ENCODE measurements at regions not wholly inside any gene's neighbourhood (a gene's known extent, or its start where the extent isn't known, plus 50 kb on each side); places are given as distances from the start of the nearest gene placed in this dataset.

- TF ChIP-seq CHD7 (IDR thresholded peaks at IDR 0.05; ENCODE audit: insufficient replicate concordance, low read length) (no peak), EP300 (IDR thresholded peaks at IDR 0.05; ENCODE audit: borderline replicate concordance in 1 of 2, low read depth in 2 of 2, low read length in 2 of 2) (no peak), TBP (IDR thresholded peaks at IDR 0.05; ENCODE audit: low read depth, low read length) (no peak), BRCA1 (IDR thresholded peaks at IDR 0.05; ENCODE audit: low read depth, low read length) (no peak), GABPA (IDR thresholded peaks at IDR 0.05; ENCODE audit: borderline replicate concordance, insufficient read depth, low read length) (no peak), RXRA (IDR thresholded peaks at IDR 0.05; ENCODE audit: insufficient read depth, low read depth, low read length) (no peak)
These were observed 103.5 kb upstream of the PLEKHA5 start (continued) for GRCh38 chr12:19026034-19026433.

All from H1 (cell line).